Heart left ventricle (tissue), 13 donors: ENCODE measurements at regions not wholly inside any gene's neighbourhood (a gene's known extent, or its start where the extent isn't known, plus 50 kb on each side); places are given as distances from the start of the nearest gene placed in this dataset.

ENCODE experiments used
- CTCF ChIP-seq, 12 donors: fragments of 200-600 bp; sonication (generic) in 4 of 12; IDR thresholded peaks; one replicate each; pipeline versions ENCODE4 v1.5.0 to v1.8.0; 2018 to 2022; ENCODE audit warnings: antibody characterized with exemption in 12 of 12, mild to moderate bottlenecking in 5 of 12
- POLR2A ChIP-seq, 2 donors: fragments of 450-650 bp; IDR thresholded peaks; one replicate each; pipeline ENCODE4 v1.6.1; 2017; ENCODE audit warnings: antibody characterized with exemption in 2 of 2, mild to moderate bottlenecking in 2 of 2, moderate library complexity in 2 of 2
- donor health status: ischemic (EF 13 %, LVEDD 7.1; RV severe dilation, severe dysfunction).
- donor health status: DM: no; HTN: yes; CAD: no.
- donor health status: DM: no; HTN: no; CAD: no.
- donor health status: ischemic (EF 25% LVEDD 6.9; RV normal size, moderate dysfunction).
- donor health status: ischemic (EF 25% LVEDD 5.7; RV mildly dilated, moderate dysfunction).
- donor health status: ischemic (EF 35%, LVEDD 5.7; RV mildly dilated, moderate dysfunction).
- donor health status: nonischemic (EF 11% LVEDD 7.7; RV severe dilation, severe dysfunction).
- donor health status: DM: yes; HTN: yes; CAD: no.
- donor health status: PGD.
- donor health status: ischemic (EF 29% LVEDD 5.4; RV normal size, mild dysfunction).
- donor health status: nonischemic (EF 23%, LVEDD 6.1; RV moderate dilation, normal function).

- TF ChIP-seq CTCF (IDR thresholded peaks at IDR 0.05) (no peak), POLR2A (IDR thresholded peaks at IDR 0.05) (no peak)
Measured at GRCh38 chr6:151682251-151682650, 125.2 kb upstream of the ESR1 start.
